PC-9 (cell line): ENCODE measurements at regions not wholly inside any gene's neighbourhood (a gene's known extent, or its start where the extent isn't known, plus 50 kb on each side); places are given as distances from the start of the nearest gene placed in this dataset.

Source experiments
- BruUV-seq: library from RNA; stranded (reverse); fragments of 400-500 nt; replicated peaks from 2 replicates; lab custom pipeline; 2021; lab: Mats Ljungman, UMichigan
- CTCF ChIA-PET: fragments of 300-600 bp; sonication (Branson Sonifier 250); formaldehyde crosslinking; loops from one replicate; lab custom pipeline; 2022; ENCODE audit warnings: antibody characterized with exemption; lab: Charles Lee
- POLR2A ChIA-PET: fragments of 300-600 bp; sonication (Branson Sonifier 250); formaldehyde crosslinking; loops from one replicate; lab custom pipeline; 2022; ENCODE audit warnings: antibody characterized with exemption; ENCODE audit not compliant: unreplicated experiment; lab: Charles Lee
- DNase-seq, 2 experiments: peaks; one replicate each; pipeline versions ENCODE4 v3.0.0 to v3.0.0-alpha.2; 2015 to 2022; ENCODE audit warnings: mixed read lengths in 1 of 2
- H2AFZ ChIP-seq: fragments of 200-600 bp; sonication (generic); 2 replicates; pipeline ENCODE4 v1.8.1; 2017; ENCODE audit warnings: antibody characterized with exemption
- H3F3A ChIP-seq: fragments of 200-600 bp; sonication (generic); 2 replicates; pipeline ENCODE4 v1.8.1; 2017; ENCODE audit warnings: antibody characterized with exemption, mild to moderate bottlenecking, low read depth; ENCODE audit not compliant: insufficient read depth
- H3K27ac ChIP-seq: fragments of 200-600 bp; sonication (generic); 2 replicates; pipeline ENCODE4 v1.6.1; 2016; ENCODE audit warnings: mixed run types
- H3K27me3 ChIP-seq: fragments of 200-600 bp; sonication (generic); 2 replicates; pipeline ENCODE4 v1.6.1; 2016; ENCODE audit warnings: low read depth, mixed run types; ENCODE audit not compliant: insufficient read depth
- H3K36me3 ChIP-seq: fragments of 200-600 bp; sonication (generic); 2 replicates; pipeline ENCODE4 v1.6.1; 2016; ENCODE audit warnings: low read depth, mixed run types
- H3K4me1 ChIP-seq: fragments of 200-600 bp; sonication (generic); replicated peaks from 2 replicates; pipeline ENCODE4 v1.6.1; 2016; ENCODE audit warnings: mixed run types; ENCODE audit not compliant: insufficient read depth
- H3K4me2 ChIP-seq: fragments of 200-600 bp; sonication (generic); 2 replicates; pipeline ENCODE4 v1.6.1; 2017; ENCODE audit warnings: mixed run types
- H3K4me3 ChIP-seq: fragments of 200-600 bp; sonication (generic); 2 replicates; pipeline ENCODE4 v1.6.1; 2016; ENCODE audit warnings: mixed run types
- H3K79me2 ChIP-seq: fragments of 200-600 bp; sonication (generic); 2 replicates; pipeline ENCODE4 v1.6.1; 2017; ENCODE audit warnings: low read depth, mixed run types
- H3K9me2 ChIP-seq: fragments of 200-600 bp; sonication (generic); 2 replicates; pipeline ENCODE4 v1.8.1; 2017; ENCODE audit warnings: mild to moderate bottlenecking; ENCODE audit not compliant: insufficient read depth
- H3K9me3 ChIP-seq: fragments of 200-600 bp; sonication (generic); 2 replicates; pipeline ENCODE4 v1.8.1; 2016; ENCODE audit warnings: low read depth; ENCODE audit not compliant: insufficient read depth
- H4K20me1 ChIP-seq: fragments of 200-600 bp; sonication (generic); 2 replicates; pipeline ENCODE4 v1.8.1; 2017; ENCODE audit not compliant: insufficient read depth
- CTCF ChIP-seq: fragments of 200-600 bp; sonication (generic); conservative IDR thresholded peaks from 2 replicates; pipeline ENCODE4 v1.6.1; 2017; ENCODE audit warnings: mixed run types, antibody characterized with exemption, mild to moderate bottlenecking, moderate library complexity
- EZH2 ChIP-seq: fragments of 200-600 bp; sonication (generic); IDR thresholded peaks from 2 replicates; pipeline ENCODE4 v1.8.0; 2017; ENCODE audit warnings: antibody characterized with exemption, low read depth
- intact Hi-C: fragments of 100-400 bp; cut with micrococcal nuclease; formaldehyde crosslinking; loops from one replicate; pipeline ENCODE4 v1.10.0; 2022; ENCODE audit not compliant: unreplicated experiment

- DNase-seq, result no peak
- Histone ChIP-seq H3K27ac (no peak overlapping the region), H2AFZ (no peak overlapping the region), H3K36me3 (no peaks in the 10 kb centered on the region), H3K9me3 (peaks cover 11% of the 10 kb centered on the region), H3K4me3 (no peak overlapping the region), H3F3A (peaks cover 19% of the 10 kb centered on the region), H3K4me1 (peaks cover 48% of the 10 kb centered on the region), H3K4me2 (no peak overlapping the region), H4K20me1 (no peaks in the 10 kb centered on the region), H3K79me2 (no peaks in the 10 kb centered on the region), H3K27me3 (no peaks in the 10 kb centered on the region), H3K9me2 (no peaks in the 10 kb centered on the region)
- TF ChIP-seq CTCF, result no peak
- no peak for TF ChIP-seq EZH2
- intact Hi-C loops, result loop anchor here (10.0 kb wide), 1 partner anchor 270 kb away; the partner anchor contains the start of gene CDK19
- POLR2A ChIA-PET, result interaction anchor here (0.6 kb wide), 1 partner anchor 769 kb away, joined by 5 read pairs; no protein-coding TSS in a partner anchor
- CTCF ChIA-PET, result no interaction called here
- no TSS peak for BruUV-seq
Observed at GRCh38 chr6:110545081-110545872, 68.9 kb upstream of the SLC22A16 start.

GRCh38 chr6:110544472-110544871 lies 68.1 kb upstream of the SLC22A16 start:
- no TSS peak for BruUV-seq
- Histone ChIP-seq H3K4me1 (peaks cover 48% of the 10 kb centered on the region), H3K36me3 (no peaks in the 10 kb centered on the region), H3K4me2 (no peak overlapping the region), H3F3A (peaks cover 19% of the 10 kb centered on the region), H3K9me2 (no peaks in the 10 kb centered on the region), H2AFZ (no peak overlapping the region), H4K20me1 (no peaks in the 10 kb centered on the region), H3K27me3 (no peaks in the 10 kb centered on the region), H3K79me2 (no peaks in the 10 kb centered on the region), H3K27ac (no peak overlapping the region), H3K9me3 (peaks cover 12% of the 10 kb centered on the region), H3K4me3 (no peak overlapping the region)
- intact Hi-C loops, result loop anchor here (10.0 kb wide), 1 partner anchor 270 kb away; the partner anchor contains the start of gene CDK19
- TF ChIP-seq CTCF, result no peak
- TF ChIP-seq EZH2, result no peak
- CTCF ChIA-PET, result no interaction called here
- POLR2A ChIA-PET, result no interaction called here
- DNase-seq, result no peak

- no peaks in the 10 kb centered on the region for H3K9me2 ChIP-seq
- no peak overlapping the region for H3K4me2 ChIP-seq
Observed at GRCh38 chr6:110543106-110543505, 66.7 kb upstream of the SLC22A16 start.

More at GRCh38 chr6:110543106-110543505, 66.7 kb upstream of the SLC22A16 start:
- Histone ChIP-seq H3K27me3 (no peaks in the 10 kb centered on the region), H3K36me3 (no peaks in the 10 kb centered on the region), H3K27ac (no peak overlapping the region), H2AFZ (no peak overlapping the region), H3K4me3 (no peak overlapping the region), H3K9me3 (peaks cover 16% of the 10 kb centered on the region), H3K79me2 (no peaks in the 10 kb centered on the region), H3F3A (peaks cover 21% of the 10 kb centered on the region), H3K4me1 (peaks cover 47% of the 10 kb centered on the region), H4K20me1 (no peaks in the 10 kb centered on the region)
- TF ChIP-seq CTCF (no peak), EZH2 (no peak)
- intact Hi-C loops, result loop anchor here (10.0 kb wide), 1 partner anchor 272 kb away; the partner anchor contains the start of gene CDK19
- POLR2A ChIA-PET, result no interaction called here
- BruUV-seq, result no TSS peak
- CTCF ChIA-PET, result no interaction called here
- DNase-seq, result peak; percentile 83 to 85
